Activated CD4-positive, alpha-beta memory T cell treated with anti-CD3 and anti-CD28 coated beads for 36 hours (primary cell): ENCODE measurements at regions not wholly inside any gene's neighbourhood (a gene's known extent, or its start where the extent isn't known, plus 50 kb on each side); places are given as distances from the start of the nearest gene placed in this dataset.
A peak's percentile ranks its signal among the peaks of the same experiment; 100 is the strongest.
"Not testable (repeated sequence)": the region's sequence is repeated elsewhere in the genome, so short reads cannot be mapped to it uniquely, and the experiment has no call there.

Source experiments
- CTCF ChIA-PET: fragments of 350-600 bp; sonication (Branson Sonifier 250); formaldehyde crosslinking; loops from one replicate; lab custom pipeline; 2021; ENCODE audit warnings: antibody characterized with exemption, inconsistent platforms; lab: Charles Lee
- POLR2A ChIA-PET: fragments of 350-600 bp; sonication (Branson Sonifier 250); formaldehyde crosslinking; loops from one replicate; lab custom pipeline; 2021; ENCODE audit warnings: antibody characterized with exemption; lab: Charles Lee
- DNase-seq: peaks from one replicate; pipeline ENCODE4 v3.0.0-alpha.2; 2020
- H3K27ac Mint-ChIP-seq: one replicate; pipeline ENCODE4 v1.8.0; 2021; ENCODE audit warnings: mixed read lengths
- H3K27me3 Mint-ChIP-seq: one replicate; pipeline ENCODE4 v1.8.0; 2021; ENCODE audit warnings: mixed read lengths
- H3K36me3 Mint-ChIP-seq: one replicate; pipeline ENCODE4 v1.8.0; 2021; ENCODE audit warnings: mixed read lengths
- H3K4me1 Mint-ChIP-seq: one replicate; pipeline ENCODE4 v1.8.0; 2021; ENCODE audit warnings: low read depth, mixed read lengths
- H3K4me3 Mint-ChIP-seq: one replicate; pipeline ENCODE4 v1.8.0; 2021; ENCODE audit warnings: mild to moderate bottlenecking, mixed read lengths
- H3K9me3 Mint-ChIP-seq: one replicate; pipeline ENCODE4 v1.8.0; 2021; ENCODE audit warnings: mixed read lengths
- intact Hi-C: fragments of 100-400 bp; cut with micrococcal nuclease; formaldehyde crosslinking; loops from one replicate; pipeline ENCODE4 v1.15.1; 2023

GRCh38 chr2:8141780-8142179, 540.1 kb upstream of the ID2 start:
- CTCF ChIA-PET, result interaction anchor here (0.6 kb wide), 2 partner anchors 50 to 548 kb away, joined by 3 read pairs; no protein-coding TSS in a partner anchor
- no peak for DNase-seq
- no peaks in the 10 kb centered on the region for H3K36me3 Mint-ChIP-seq
- peaks cover 10% of the 10 kb centered on the region for H3K4me1 Mint-ChIP-seq
- POLR2A ChIA-PET, result no interaction called here
- no peak overlapping the region for H3K4me3 Mint-ChIP-seq
- no peaks in the 10 kb centered on the region for H3K27me3 Mint-ChIP-seq
- no peaks in the 10 kb centered on the region for H3K9me3 Mint-ChIP-seq
- no peak overlapping the region for H3K27ac Mint-ChIP-seq
- intact Hi-C loops, result no loop called here

GRCh38 chr2:8142461-8142860, 539.4 kb upstream of the ID2 start:
- intact Hi-C loops, result no loop called here
- Mint-ChIP-seq H3K4me1 (peaks cover 10% of the 10 kb centered on the region), H3K4me3 (no peak overlapping the region), H3K27me3 (no peaks in the 10 kb centered on the region), H3K9me3 (no peaks in the 10 kb centered on the region), H3K36me3 (no peaks in the 10 kb centered on the region), H3K27ac (no peak overlapping the region)
- ChIA-PET CTCF (interaction anchor here (0.6 kb wide), 1 partner anchor 548 kb away, joined by 3 read pairs; no protein-coding TSS in a partner anchor), POLR2A (no interaction called here)
- no peak for DNase-seq

- CTCF ChIA-PET, result no interaction called here
- H3K27ac Mint-ChIP-seq, result no peak overlapping the region
- intact Hi-C loops, result no loop called here
Measured at GRCh38 chr2:8144131-8144631, 537.7 kb upstream of the ID2 start.

GRCh38 chr2:8144785-8145184, 537.1 kb upstream of the ID2 start:
- ChIA-PET POLR2A (no interaction called here), CTCF (no interaction called here)
- Mint-ChIP-seq H3K4me1 (peaks cover 10% of the 10 kb centered on the region), H3K27me3 (no peaks in the 10 kb centered on the region), H3K36me3 (no peaks in the 10 kb centered on the region), H3K9me3 (no peaks in the 10 kb centered on the region), H3K27ac (peak overlapping the region; percentile 9), H3K4me3 (no peak overlapping the region)
- intact Hi-C loops, result no loop called here
- no peak for DNase-seq

More at GRCh38 chr2:8144131-8144631, 537.7 kb upstream of the ID2 start:
- no peaks in the 10 kb centered on the region for H3K9me3 Mint-ChIP-seq
- no peaks in the 10 kb centered on the region for H3K27me3 Mint-ChIP-seq
- no peak overlapping the region for H3K4me3 Mint-ChIP-seq
- POLR2A ChIA-PET, result no interaction called here
- DNase-seq, result no peak
- H3K36me3 Mint-ChIP-seq, result no peaks in the 10 kb centered on the region
- peaks cover 10% of the 10 kb centered on the region for H3K4me1 Mint-ChIP-seq

- Mint-ChIP-seq H3K4me1 (peaks cover 10% of the 10 kb centered on the region), H3K27ac (peak overlapping the region; percentile 25)
- CTCF ChIA-PET, intact Hi-C loops, DNase-seq, H3K36me3 Mint-ChIP-seq, H3K4me3 Mint-ChIP-seq, H3K27me3 Mint-ChIP-seq, H3K9me3 Mint-ChIP-seq, POLR2A ChIA-PET: not testable (repeated sequence)
Measured at GRCh38 chr2:8145375-8145774, 536.5 kb upstream of the ID2 start.

GRCh38 chr2:8146132-8147005, 535.5 kb upstream of the ID2 start:
- Mint-ChIP-seq H3K36me3 (no peaks in the 10 kb centered on the region), H3K27me3 (no peaks in the 10 kb centered on the region), H3K9me3 (no peaks in the 10 kb centered on the region), H3K4me3 (no peak overlapping the region), H3K27ac (no peak overlapping the region), H3K4me1 (peaks cover 10% of the 10 kb centered on the region)
- ChIA-PET POLR2A (interaction anchor here (0.5 kb wide), 1 partner anchor 54 kb away, joined by 5 read pairs; no protein-coding TSS in a partner anchor), CTCF (no interaction called here)
- intact Hi-C loops, result no loop called here
- no peak for DNase-seq

- ChIA-PET POLR2A (no interaction called here), CTCF (no interaction called here)
- no peak overlapping the region for H3K4me3 Mint-ChIP-seq
- no peak overlapping the region for H3K27ac Mint-ChIP-seq
- no peaks in the 10 kb centered on the region for H3K27me3 Mint-ChIP-seq
- no peaks in the 10 kb centered on the region for H3K9me3 Mint-ChIP-seq
- DNase-seq, result no peak
- H3K36me3 Mint-ChIP-seq, result no peaks in the 10 kb centered on the region
- intact Hi-C loops, result no loop called here
- peaks cover 23% of the 10 kb centered on the region for H3K4me1 Mint-ChIP-seq
Measured at GRCh38 chr2:8148260-8149006, 533.4 kb upstream of the ID2 start.

GRCh38 chr2:8149007-8149405, 532.9 kb upstream of the ID2 start:
- ChIA-PET CTCF (no interaction called here), POLR2A (no interaction called here)
- Mint-ChIP-seq H3K27ac (no peak overlapping the region), H3K9me3 (no peaks in the 10 kb centered on the region), H3K27me3 (no peaks in the 10 kb centered on the region), H3K36me3 (no peaks in the 10 kb centered on the region), H3K4me1 (peaks cover 24% of the 10 kb centered on the region), H3K4me3 (no peak overlapping the region)
- intact Hi-C loops, result no loop called here
- DNase-seq, result no peak

GRCh38 chr2:8149985-8150539, 531.8 kb upstream of the ID2 start:
- CTCF ChIA-PET, result no interaction called here

GRCh38 chr2:8151888-8152287, 530.0 kb upstream of the ID2 start:
- Mint-ChIP-seq H3K9me3 (peaks cover 14% of the 10 kb centered on the region), H3K27ac (no peak overlapping the region), H3K4me3 (no peak overlapping the region), H3K36me3 (peaks cover 7% of the 10 kb centered on the region), H3K27me3 (no peaks in the 10 kb centered on the region), H3K4me1 (peaks cover 28% of the 10 kb centered on the region)
- CTCF ChIA-PET, result no interaction called here
- POLR2A ChIA-PET, result no interaction called here
- intact Hi-C loops, result loop anchor here (10.0 kb wide), 1 partner anchor 333 kb away; no protein-coding TSS in a partner anchor
- no peak for DNase-seq

More at GRCh38 chr2:8149985-8150539, 531.8 kb upstream of the ID2 start:
- Mint-ChIP-seq H3K4me1 (peaks cover 24% of the 10 kb centered on the region), H3K36me3 (peaks cover 5% of the 10 kb centered on the region), H3K27me3 (no peaks in the 10 kb centered on the region), H3K4me3 (no peak overlapping the region), H3K27ac (no peak overlapping the region), H3K9me3 (peaks cover 8% of the 10 kb centered on the region)
- intact Hi-C loops, result loop anchor here (10.0 kb wide), 1 partner anchor 335 kb away; no protein-coding TSS in a partner anchor
- POLR2A ChIA-PET, result no interaction called here
- DNase-seq, result no peak

- H3K27ac Mint-ChIP-seq, result no peak overlapping the region
- H3K4me3 Mint-ChIP-seq, result no peak overlapping the region
- H3K27me3 Mint-ChIP-seq, result no peaks in the 10 kb centered on the region
- H3K36me3 Mint-ChIP-seq, result peaks cover 7% of the 10 kb centered on the region
- ChIA-PET CTCF (no interaction called here), POLR2A (no interaction called here)
- peaks cover 16% of the 10 kb centered on the region for H3K9me3 Mint-ChIP-seq
- intact Hi-C loops, result loop anchor here (10.0 kb wide), 1 partner anchor 332 kb away; no protein-coding TSS in a partner anchor
- H3K4me1 Mint-ChIP-seq, result peaks cover 28% of the 10 kb centered on the region
- no peak for DNase-seq
Measured at GRCh38 chr2:8152392-8153257, 529.2 kb upstream of the ID2 start.
